Mammary epithelial cell (primary cell): ENCODE measurements at regions not wholly inside any gene's neighbourhood (a gene's known extent, or its start where the extent isn't known, plus 50 kb on each side); places are given as distances from the start of the nearest gene placed in this dataset.

ENCODE experiments used
- EZH2 ChIP-seq: IDR thresholded peaks from 2 replicates; pipeline ENCODE4 v1.6.1; 2012; ENCODE audit warnings: low read length, inconsistent platforms, borderline replicate concordance
- TF ChIP-seq, protein P1 (sequence below), 2 donors: IDR thresholded peaks in 1 of 2; conservative IDR thresholded peaks in 1 of 2; 2 replicates each; pipeline ENCODE4 v1.5.1; 2011 to 2012; ENCODE audit warnings: inconsistent platforms in 2 of 2, low read length in 2 of 2, mild to moderate bottlenecking in 2 of 2, control low read depth in 1 of 2, low read depth in 1 of 2; ENCODE audit not compliant: insufficient read depth in 1 of 2; ENCODE audit errors: extremely low read depth in 1 of 2

- TF ChIP-seq, protein P1, sequence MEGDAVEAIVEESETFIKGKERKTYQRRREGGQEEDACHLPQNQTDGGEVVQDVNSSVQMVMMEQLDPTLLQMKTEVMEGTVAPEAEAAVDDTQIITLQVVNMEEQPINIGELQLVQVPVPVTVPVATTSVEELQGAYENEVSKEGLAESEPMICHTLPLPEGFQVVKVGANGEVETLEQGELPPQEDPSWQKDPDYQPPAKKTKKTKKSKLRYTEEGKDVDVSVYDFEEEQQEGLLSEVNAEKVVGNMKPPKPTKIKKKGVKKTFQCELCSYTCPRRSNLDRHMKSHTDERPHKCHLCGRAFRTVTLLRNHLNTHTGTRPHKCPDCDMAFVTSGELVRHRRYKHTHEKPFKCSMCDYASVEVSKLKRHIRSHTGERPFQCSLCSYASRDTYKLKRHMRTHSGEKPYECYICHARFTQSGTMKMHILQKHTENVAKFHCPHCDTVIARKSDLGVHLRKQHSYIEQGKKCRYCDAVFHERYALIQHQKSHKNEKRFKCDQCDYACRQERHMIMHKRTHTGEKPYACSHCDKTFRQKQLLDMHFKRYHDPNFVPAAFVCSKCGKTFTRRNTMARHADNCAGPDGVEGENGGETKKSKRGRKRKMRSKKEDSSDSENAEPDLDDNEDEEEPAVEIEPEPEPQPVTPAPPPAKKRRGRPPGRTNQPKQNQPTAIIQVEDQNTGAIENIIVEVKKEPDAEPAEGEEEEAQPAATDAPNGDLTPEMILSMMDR (conservative IDR thresholded peaks at IDR 0.05 in 1 of 2, IDR thresholded peaks at IDR 0.05 in 1 of 2; ENCODE audit: extremely low read depth in 1 of 2, insufficient read depth in 1 of 2, low read depth in 1 of 2, low read length in 2 of 2), result no peak
- TF ChIP-seq EZH2, result no peak
These were observed 261.3 kb upstream of the MOCS1 start for GRCh38 chr6:40195428-40196134.
